CD4-positive, alpha-beta T cell treated with Interleukin-17A for 4 hours (primary cell): ENCODE measurements at regions not wholly inside any gene's neighbourhood (a gene's known extent, or its start where the extent isn't known, plus 50 kb on each side); places are given as distances from the start of the nearest gene placed in this dataset.
"Not testable (repeated sequence)": the region's sequence is repeated elsewhere in the genome, so short reads cannot be mapped to it uniquely, and the experiment has no call there.

Source experiments
- DNase-seq: peaks from one replicate; pipeline ENCODE4 v3.0.0-alpha.2; 2020; ENCODE audit warnings: mixed read lengths

- DNase-seq = no peak
These were observed 164.4 kb upstream of the RORA start for GRCh38 chr15:61393524-61393923.

- no peak for DNase-seq
These were observed 161.0 kb upstream of the RORA start for GRCh38 chr15:61390138-61390537.

GRCh38 chr15:61389334-61390028 lies 160.4 kb upstream of the RORA start:
- DNase-seq = no peak

- no peak for DNase-seq
These were observed 158.6 kb upstream of the RORA start for GRCh38 chr15:61387675-61388074.

GRCh38 chr15:61383421-61383820 lies 154.3 kb upstream of the RORA start:
- no peak for DNase-seq

GRCh38 chr15:61382927-61383326 lies 153.8 kb upstream of the RORA start:
- DNase-seq = no peak

GRCh38 chr15:61381501-61381900 lies 152.4 kb upstream of the RORA start:
- no peak for DNase-seq

GRCh38 chr15:61380270-61380669 lies 151.2 kb upstream of the RORA start:
- no peak for DNase-seq

- no peak for DNase-seq
These were observed 149.9 kb upstream of the RORA start for GRCh38 chr15:61379005-61379404.

- no peak for DNase-seq
These were observed 147.9 kb upstream of the RORA start for GRCh38 chr15:61376961-61377360.

GRCh38 chr15:61376516-61376915 lies 147.4 kb upstream of the RORA start:
- DNase-seq = no peak

GRCh38 chr15:61374848-61375247 lies 145.7 kb upstream of the RORA start:
- no peak for DNase-seq

- DNase-seq = no peak
These were observed 138.9 kb upstream of the RORA start for GRCh38 chr15:61367953-61368352.

GRCh38 chr15:61364871-61365270 lies 135.8 kb upstream of the RORA start:
- no peak for DNase-seq

GRCh38 chr15:61362912-61363311 lies 133.8 kb upstream of the RORA start:
- not testable (repeated sequence) for DNase-seq

GRCh38 chr15:61344293-61344692 lies 115.2 kb upstream of the RORA start:
- no peak for DNase-seq

- DNase-seq = no peak
These were observed 113.3 kb upstream of the RORA start for GRCh38 chr15:61342390-61342789.

- no peak for DNase-seq
These were observed 110.4 kb upstream of the RORA start for GRCh38 chr15:61339516-61339915.

GRCh38 chr15:61337541-61337940 lies 108.4 kb upstream of the RORA start:
- DNase-seq = no peak

GRCh38 chr15:61336026-61336638 lies 107.0 kb upstream of the RORA start:
- DNase-seq = no peak

- DNase-seq = not testable (repeated sequence)
These were observed 105.6 kb upstream of the RORA start for GRCh38 chr15:61334714-61335113.

GRCh38 chr15:61331019-61331418 lies 101.9 kb upstream of the RORA start:
- DNase-seq = no peak

GRCh38 chr15:61327019-61327631 lies 98.0 kb upstream of the RORA start:
- no peak for DNase-seq

- DNase-seq = no peak
These were observed 90.8 kb upstream of the RORA start for GRCh38 chr15:61319892-61320291.
